IMR-90 (cell line): ENCODE measurements at regions not wholly inside any gene's neighbourhood (a gene's known extent, or its start where the extent isn't known, plus 50 kb on each side); places are given as distances from the start of the nearest gene placed in this dataset.

ENCODE experiments used
- ATAC-seq: fragments of 200-7000 bp; cut with Tn5 transposase; 2 replicates; pipeline ENCODE4 v1.9.1; 2020; ENCODE audit warnings: low read depth, mild to moderate bottlenecking, moderate library complexity
- BruUV-seq: library from RNA; stranded (reverse); fragments of 400-500 nt; replicated peaks from 2 replicates; lab custom pipeline; 2021; lab: Mats Ljungman, UMichigan
- CTCF ChIA-PET: fragments of 300-600 bp; formaldehyde crosslinking; extraction: SDS; loops from one replicate; lab custom pipeline; 2021; ENCODE audit warnings: antibody characterized with exemption; lab: Yijun Ruan, JAX
- POLR2A ChIA-PET: fragments of 300-600 bp; sonication (Branson Sonifier 250); formaldehyde crosslinking; loops from one replicate; lab custom pipeline; 2022; ENCODE audit warnings: antibody characterized with exemption; ENCODE audit not compliant: unreplicated experiment; lab: Charles Lee
- DNase-seq: peaks from one replicate; pipeline ENCODE4 v3.0.0; 2013
- H2AFZ ChIP-seq: replicated peaks from 2 replicates; pipeline ENCODE3; 2013; ENCODE audit warnings: low read length, mild to moderate bottlenecking; ENCODE audit not compliant: poor library complexity
- H2AK5ac ChIP-seq: 2 replicates; pipeline ENCODE4 v1.6.1; 2013; ENCODE audit warnings: low read depth, low read length, inconsistent platforms
- H2AK9ac ChIP-seq: replicated peaks from 2 replicates; pipeline ENCODE3; 2013; ENCODE audit warnings: mild to moderate bottlenecking, low read depth, low read length, moderate library complexity; ENCODE audit not compliant: poor library complexity
- H2BK120ac ChIP-seq: 2 replicates; pipeline ENCODE4 v1.6.1; 2013; ENCODE audit warnings: low read depth, low read length, inconsistent platforms
- H2BK15ac ChIP-seq: 3 replicates; pipeline ENCODE4 v1.6.1; 2013; ENCODE audit warnings: low read depth, low read length, inconsistent platforms
- H2BK20ac ChIP-seq: 2 replicates; pipeline ENCODE4 v1.6.1; 2013; ENCODE audit warnings: low read depth, mild to moderate bottlenecking, inconsistent platforms, low read length, moderate library complexity
- H2BK5ac ChIP-seq: 2 replicates; pipeline ENCODE4 v1.6.1; 2013; ENCODE audit warnings: mild to moderate bottlenecking, low read depth, low read length, inconsistent platforms; ENCODE audit not compliant: poor library complexity, severe bottlenecking
- H3K14ac ChIP-seq: replicated peaks from 2 replicates; pipeline ENCODE4 v1.6.1; 2013; ENCODE audit warnings: low read depth, low read length, inconsistent platforms
- H3K18ac ChIP-seq: 2 replicates; pipeline ENCODE4 v1.6.1; 2013; ENCODE audit warnings: low read depth, low read length, control low read depth
- H3K23ac ChIP-seq: 2 replicates; pipeline ENCODE4 v1.6.1; 2013; ENCODE audit warnings: low read depth, low read length, inconsistent platforms
- H3K27ac ChIP-seq: 2 replicates; pipeline ENCODE4 v1.5.1; 2013; ENCODE audit warnings: mild to moderate bottlenecking, control low read depth, low read length; ENCODE audit not compliant: insufficient read depth
- H3K27me3 ChIP-seq: 2 replicates; pipeline ENCODE4 v1.6.1; 2013; ENCODE audit warnings: low read length; ENCODE audit not compliant: control insufficient read depth, insufficient read depth
- H3K36me3 ChIP-seq: 2 replicates; pipeline ENCODE4 v1.6.1; 2013; ENCODE audit warnings: low read length, mixed read lengths; ENCODE audit not compliant: control insufficient read depth, insufficient read depth
- H3K4ac ChIP-seq: 2 replicates; pipeline ENCODE4 v1.6.1; 2013; ENCODE audit warnings: low read depth, low read length, inconsistent platforms
- H3K4me1 ChIP-seq: 2 replicates; pipeline ENCODE4 v1.6.1; 2013; ENCODE audit warnings: low read length, mixed read lengths; ENCODE audit not compliant: control insufficient read depth, insufficient read depth
- H3K4me2 ChIP-seq: 2 replicates; pipeline ENCODE4 v1.6.1; 2013; ENCODE audit warnings: low read depth, mild to moderate bottlenecking, control low read depth, low read length, moderate library complexity
- H3K4me3 ChIP-seq: 2 replicates; pipeline ENCODE4 v1.5.1; 2013; ENCODE audit warnings: low read depth, mild to moderate bottlenecking, control low read depth, low read length, moderate library complexity; ENCODE audit not compliant: insufficient read depth
- H3K56ac ChIP-seq: 2 replicates; pipeline ENCODE4 v1.6.1; 2013; ENCODE audit warnings: low read length, inconsistent platforms; ENCODE audit not compliant: insufficient read depth; ENCODE audit errors: extremely low read depth
- H3K79me1 ChIP-seq, 2 experiments: 2 replicates each; pipeline ENCODE4 v1.6.1; 2013; ENCODE audit warnings: low read length in 2 of 2, inconsistent platforms in 1 of 2, low read depth in 1 of 2
- H3K9ac ChIP-seq: 2 replicates; pipeline ENCODE4 v1.6.1; 2013; ENCODE audit warnings: low read depth, low read length, control low read depth
- H3K9me1 ChIP-seq: 2 replicates; pipeline ENCODE4 v1.6.1; 2013; ENCODE audit warnings: low read length, inconsistent platforms; ENCODE audit not compliant: insufficient read depth
- H3K9me3 ChIP-seq: 2 replicates; pipeline ENCODE4 v1.6.1; 2013; ENCODE audit warnings: low read length; ENCODE audit not compliant: control insufficient read depth, insufficient read depth
- H4K20me1 ChIP-seq: 2 replicates; pipeline ENCODE4 v1.6.1; 2013; ENCODE audit warnings: low read length, inconsistent platforms; ENCODE audit not compliant: insufficient read depth
- H4K5ac ChIP-seq: 2 replicates; pipeline ENCODE4 v1.6.1; 2013; ENCODE audit warnings: mild to moderate bottlenecking, low read depth, low read length, control low read depth
- H4K8ac ChIP-seq, 2 experiments: 2 replicates each; pipeline ENCODE4 v1.6.1; 2013; ENCODE audit warnings: low read depth in 2 of 2, low read length in 2 of 2, control low read depth in 1 of 2, inconsistent platforms in 1 of 2
- H4K91ac ChIP-seq: 2 replicates; pipeline ENCODE4 v1.6.1; 2013; ENCODE audit warnings: low read depth, low read length, inconsistent platforms; ENCODE audit not compliant: insufficient read depth
- BHLHE40 ChIP-seq: fragments of 150-350 bp; IDR thresholded peaks from 2 replicates; pipeline ENCODE4 v1.6.1; 2016; ENCODE audit warnings: mild to moderate bottlenecking, low read depth, low read length
- CEBPB ChIP-seq: IDR thresholded peaks from 2 replicates; pipeline ENCODE4 v1.6.1; 2012; ENCODE audit warnings: low read depth, low read length, improper control_type of control experiment
- CHD1 ChIP-seq: IDR thresholded peaks from 2 replicates; pipeline ENCODE4 v1.6.1; 2012; ENCODE audit warnings: low read depth, low read length, improper control_type of control experiment
- FOS ChIP-seq: fragments of 150-350 bp; IDR thresholded peaks from 2 replicates; pipeline ENCODE4 v1.6.1; 2016; ENCODE audit warnings: low read depth, low read length
- MAFK ChIP-seq: IDR thresholded peaks from 2 replicates; pipeline ENCODE4 v1.6.1; 2012; ENCODE audit warnings: low read depth, low read length, improper control_type of control experiment
- MAZ ChIP-seq: IDR thresholded peaks from 2 replicates; pipeline ENCODE4 v1.6.1; 2012; ENCODE audit warnings: low read depth, mild to moderate bottlenecking, low read length, improper control_type of control experiment, moderate library complexity, borderline replicate concordance
- MXI1 ChIP-seq: IDR thresholded peaks from 2 replicates; pipeline ENCODE4 v1.6.1; 2012; ENCODE audit warnings: low read depth, mild to moderate bottlenecking, low read length, moderate library complexity, borderline replicate concordance
- NFE2L2 ChIP-seq: fragments of 150-350 bp; IDR thresholded peaks from 2 replicates; pipeline ENCODE4 v1.6.1; 2016; ENCODE audit warnings: low read depth, mild to moderate bottlenecking, low read length
- POLR2A ChIP-seq: IDR thresholded peaks from 2 replicates; pipeline ENCODE4 v1.6.1; 2012; ENCODE audit warnings: mild to moderate bottlenecking, low read depth, low read length
- RAD21 ChIP-seq: IDR thresholded peaks from 2 replicates; pipeline ENCODE4 v1.6.1; 2012; ENCODE audit warnings: low read length, improper control_type of control experiment
- RCOR1 ChIP-seq: IDR thresholded peaks from 2 replicates; pipeline ENCODE4 v1.6.1; 2012; ENCODE audit warnings: mild to moderate bottlenecking, low read length, improper control_type of control experiment; ENCODE audit not compliant: insufficient replicate concordance
- RFX5 ChIP-seq: IDR thresholded peaks from 2 replicates; pipeline ENCODE4 v1.8.0; 2012; ENCODE audit warnings: low read depth, mild to moderate bottlenecking, low read length, moderate library complexity
- SMC3 ChIP-seq: fragments of 150-350 bp; IDR thresholded peaks from 2 replicates; pipeline ENCODE4 v1.6.1; 2016; ENCODE audit warnings: low read depth, mild to moderate bottlenecking, antibody characterized with exemption, low read length, moderate library complexity
- WGBS, 2 experiments: methylation state at CpG; one replicate each; pipeline versions ENCODE4 v1.1.5 to v1.1.7; 2013; ENCODE audit warnings: missing lambda C conversion rate in 2 of 2; ENCODE audit not compliant: insufficient read length in 1 of 2; ENCODE audit errors: extremely low coverage in 2 of 2; 5-methylcytosine and 5-hydroxymethylcytosine counted together
- dilution Hi-C: fragments of 300-500 bp; cut with HindIII; formaldehyde crosslinking; loops from one replicate; pipeline ENCODE4 v1.14.3; 2018; ENCODE audit warnings: low sequenced_read_pairs; ENCODE audit not compliant: unreplicated experiment
- in situ Hi-C: fragments of 300-500 bp; cut with MboI; formaldehyde crosslinking; loops from 3 replicates; pipeline ENCODE4 v1.14.3; 2019; ENCODE audit warnings: low sequenced_read_pairs, inconsistent platforms, mixed read lengths
- intact Hi-C: fragments of 100-400 bp; cut with micrococcal nuclease; formaldehyde crosslinking; loops from 2 replicates; pipeline ENCODE4 v1.10.0; 2022
- TF ChIP-seq, protein P1 (sequence below): fragments of 150-350 bp; IDR thresholded peaks from 2 replicates; pipeline ENCODE4 v1.6.1; 2016; ENCODE audit warnings: low read depth, mild to moderate bottlenecking, low read length, moderate library complexity, borderline replicate concordance
- TF ChIP-seq, protein P2 (sequence below): conservative IDR thresholded peaks from 2 replicates; pipeline ENCODE4 v1.5.1; 2012; ENCODE audit warnings: mild to moderate bottlenecking, low read depth, low read length, improper control_type of control experiment
- TF ChIP-seq, protein P3 (sequence below): fragments of 150-350 bp; IDR thresholded peaks from 2 replicates; pipeline ENCODE4 v1.6.1; 2017; ENCODE audit warnings: mild to moderate bottlenecking, antibody characterized with exemption, low read length, low read depth

DNA sequence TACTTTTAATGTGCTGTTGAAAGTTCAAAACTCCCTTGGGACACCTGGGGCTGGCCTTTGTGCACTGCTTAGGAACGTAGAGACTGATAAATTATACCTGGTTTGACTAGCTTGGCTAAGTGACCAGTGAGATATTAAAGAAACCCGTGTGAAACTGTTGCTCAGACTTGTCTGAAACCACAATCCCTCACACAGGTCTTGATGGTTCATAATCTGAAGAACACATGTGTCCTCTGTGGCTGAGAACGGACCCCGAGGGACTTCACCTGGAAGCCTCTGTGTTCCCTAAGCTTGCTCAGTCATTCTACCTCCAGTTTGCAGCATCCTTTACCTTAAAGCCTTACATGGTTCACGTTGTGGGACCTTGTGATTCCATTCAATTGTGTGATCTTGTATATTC lies 218.8 kb downstream of the CBLN2 start:
- H3K9me3 ChIP-seq, result peaks cover 4% of the 10 kb centered on the region; the same call in 1 of the 2 replicates
- no peak overlapping the region for H2AFZ ChIP-seq
- dilution Hi-C loops, result no loop called here
- DNase-seq, result no peak
- no peak overlapping the region for H3K27ac ChIP-seq
- POLR2A ChIA-PET, result no interaction called here
- H2AK5ac ChIP-seq, result no peak overlapping the region
- no peak overlapping the region for H2BK15ac ChIP-seq
- no peak overlapping the region for H3K56ac ChIP-seq
- CTCF ChIA-PET, result no interaction called here
- in situ Hi-C loops, result no loop called here
- no peaks in the 10 kb centered on the region for H3K79me1 ChIP-seq
- no peak overlapping the region for H3K4me3 ChIP-seq
- no CpG with 5 or more reads among the region's 5 CpGs for WGBS, 2 experiments
- intact Hi-C loops, result no loop called here
- H3K36me3 ChIP-seq, result no peaks in the 10 kb centered on the region
- no peaks in the 10 kb centered on the region for H3K9me1 ChIP-seq
- no peak overlapping the region for H3K4me2 ChIP-seq
- no peak overlapping the region for H2BK20ac ChIP-seq
- no peak overlapping the region for H2BK120ac ChIP-seq
- no peaks in the 10 kb centered on the region for H3K27me3 ChIP-seq
- no peak overlapping the region for H4K91ac ChIP-seq
- no peak overlapping the region for H4K8ac ChIP-seq
- BruUV-seq, result no TSS peak
- H3K14ac ChIP-seq, result no peak overlapping the region
- H3K4ac ChIP-seq, result no peak overlapping the region
- H2AK9ac ChIP-seq, result peak overlapping the region; percentile 45
- no peak overlapping the region for H3K23ac ChIP-seq
- H3K18ac ChIP-seq, result no peak overlapping the region
- TF ChIP-seq RFX5, result no peak
- no peak for TF ChIP-seq POLR2A
- TF ChIP-seq RCOR1, result no peak
- TF ChIP-seq, protein P1, sequence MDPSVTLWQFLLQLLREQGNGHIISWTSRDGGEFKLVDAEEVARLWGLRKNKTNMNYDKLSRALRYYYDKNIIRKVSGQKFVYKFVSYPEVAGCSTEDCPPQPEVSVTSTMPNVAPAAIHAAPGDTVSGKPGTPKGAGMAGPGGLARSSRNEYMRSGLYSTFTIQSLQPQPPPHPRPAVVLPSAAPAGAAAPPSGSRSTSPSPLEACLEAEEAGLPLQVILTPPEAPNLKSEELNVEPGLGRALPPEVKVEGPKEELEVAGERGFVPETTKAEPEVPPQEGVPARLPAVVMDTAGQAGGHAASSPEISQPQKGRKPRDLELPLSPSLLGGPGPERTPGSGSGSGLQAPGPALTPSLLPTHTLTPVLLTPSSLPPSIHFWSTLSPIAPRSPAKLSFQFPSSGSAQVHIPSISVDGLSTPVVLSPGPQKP, result no peak
- TF ChIP-seq, protein P2, sequence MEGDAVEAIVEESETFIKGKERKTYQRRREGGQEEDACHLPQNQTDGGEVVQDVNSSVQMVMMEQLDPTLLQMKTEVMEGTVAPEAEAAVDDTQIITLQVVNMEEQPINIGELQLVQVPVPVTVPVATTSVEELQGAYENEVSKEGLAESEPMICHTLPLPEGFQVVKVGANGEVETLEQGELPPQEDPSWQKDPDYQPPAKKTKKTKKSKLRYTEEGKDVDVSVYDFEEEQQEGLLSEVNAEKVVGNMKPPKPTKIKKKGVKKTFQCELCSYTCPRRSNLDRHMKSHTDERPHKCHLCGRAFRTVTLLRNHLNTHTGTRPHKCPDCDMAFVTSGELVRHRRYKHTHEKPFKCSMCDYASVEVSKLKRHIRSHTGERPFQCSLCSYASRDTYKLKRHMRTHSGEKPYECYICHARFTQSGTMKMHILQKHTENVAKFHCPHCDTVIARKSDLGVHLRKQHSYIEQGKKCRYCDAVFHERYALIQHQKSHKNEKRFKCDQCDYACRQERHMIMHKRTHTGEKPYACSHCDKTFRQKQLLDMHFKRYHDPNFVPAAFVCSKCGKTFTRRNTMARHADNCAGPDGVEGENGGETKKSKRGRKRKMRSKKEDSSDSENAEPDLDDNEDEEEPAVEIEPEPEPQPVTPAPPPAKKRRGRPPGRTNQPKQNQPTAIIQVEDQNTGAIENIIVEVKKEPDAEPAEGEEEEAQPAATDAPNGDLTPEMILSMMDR, result no peak
- no peak for TF ChIP-seq BHLHE40
- no peak for TF ChIP-seq MXI1
- no peak for TF ChIP-seq MAZ
- TF ChIP-seq FOS, result no peak
- TF ChIP-seq CHD1, result no peak
- no peak for TF ChIP-seq SMC3
- no peak for TF ChIP-seq CEBPB
- no peak for TF ChIP-seq NFE2L2
- TF ChIP-seq, protein P3, sequence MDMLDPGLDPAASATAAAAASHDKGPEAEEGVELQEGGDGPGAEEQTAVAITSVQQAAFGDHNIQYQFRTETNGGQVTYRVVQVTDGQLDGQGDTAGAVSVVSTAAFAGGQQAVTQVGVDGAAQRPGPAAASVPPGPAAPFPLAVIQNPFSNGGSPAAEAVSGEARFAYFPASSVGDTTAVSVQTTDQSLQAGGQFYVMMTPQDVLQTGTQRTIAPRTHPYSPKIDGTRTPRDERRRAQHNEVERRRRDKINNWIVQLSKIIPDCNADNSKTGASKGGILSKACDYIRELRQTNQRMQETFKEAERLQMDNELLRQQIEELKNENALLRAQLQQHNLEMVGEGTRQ, result no peak
- no peak for TF ChIP-seq RAD21
- no peak for TF ChIP-seq MAFK
- H2BK5ac ChIP-seq, result no peak overlapping the region
- ATAC-seq, result no peak
- H4K5ac ChIP-seq, result no peak overlapping the region
- no peak overlapping the region for H3K9ac ChIP-seq
- no peaks in the 10 kb centered on the region for H4K20me1 ChIP-seq
- H3K4me1 ChIP-seq, result no peaks in the 10 kb centered on the region
